ENCODE measurements at regions not wholly inside any gene's neighbourhood (a gene's known extent, or its start where the extent isn't known, plus 50 kb on each side); places are given as distances from the start of the nearest gene placed in this dataset.

DNA sequence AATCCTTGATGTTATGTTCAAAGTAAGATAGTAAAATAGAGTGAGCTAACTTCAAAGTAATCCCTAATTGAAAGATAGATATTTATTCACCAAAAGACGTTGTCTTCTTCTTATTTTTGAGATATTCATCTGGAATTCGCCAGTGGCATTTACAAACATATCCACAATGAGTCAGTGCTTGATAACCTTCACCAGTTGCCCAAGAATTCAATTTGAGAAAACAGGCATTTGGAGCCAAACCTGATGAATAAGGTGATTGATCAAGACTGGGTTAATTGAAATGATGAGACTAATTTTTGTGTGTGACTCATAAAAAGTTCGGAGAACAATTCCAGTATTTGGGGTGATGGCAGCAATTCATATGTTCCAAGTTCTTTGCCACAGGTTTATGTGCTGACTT is 344.0 kb downstream of the ARL4A start:
- no peak for TF ChIP-seq STAT1 (IDR thresholded peaks at IDR 0.05; ENCODE audit: unreplicated experiment)
- TF ChIP-seq CREB1 (CRISPR knock-in tag; IDR thresholded peaks at IDR 0.05; ENCODE audit: low read depth) = no peak
- TF ChIP-seq CTCF (conservative IDR thresholded peaks at IDR 0.05; ENCODE audit: low read depth in 2 of 2) = no peak

All from GM23338 (cell line).